ENCODE measurements at regions not wholly inside any gene's neighbourhood (a gene's known extent, or its start where the extent isn't known, plus 50 kb on each side); places are given as distances from the start of the nearest gene placed in this dataset.

- TF ChIP-seq CTCF (IDR thresholded peaks at IDR 0.05; ENCODE audit: low read depth, low read length) (no peak), MYC (IDR thresholded peaks at IDR 0.05; ENCODE audit: low read depth, low read length) (no peak), MAX (IDR thresholded peaks at IDR 0.05; ENCODE audit: low read depth, low read length) (no peak), POLR2A (IDR thresholded peaks at IDR 0.05; ENCODE audit: extremely low read depth, insufficient read length) (no peak)
- DNase-seq (ENCODE audit: low read depth) = no peak
- no peak overlapping the region for H3K4me3 ChIP-seq (ENCODE audit: low read depth, low read length)
Observed at GRCh38 chr20:58111310-58112016, 117.0 kb downstream of the ANKRD60 start.

GRCh38 chr20:58109918-58110635 is 118.4 kb downstream of the ANKRD60 start:
- peak; percentile 28 for DNase-seq (ENCODE audit: low read depth)
- no peak for TF ChIP-seq POLR2A (IDR thresholded peaks at IDR 0.05; ENCODE audit: extremely low read depth, insufficient read length)
- H3K4me3 ChIP-seq (ENCODE audit: low read depth, low read length) = no peak overlapping the region

- H3K4me3 ChIP-seq (ENCODE audit: low read depth, low read length) = no peak overlapping the region
- TF ChIP-seq MAX (IDR thresholded peaks at IDR 0.05; ENCODE audit: low read depth, low read length) (no peak), MYC (IDR thresholded peaks at IDR 0.05; ENCODE audit: low read depth, low read length) (no peak), CTCF (IDR thresholded peaks at IDR 0.05; ENCODE audit: low read depth, low read length) (no peak), POLR2A (IDR thresholded peaks at IDR 0.05; ENCODE audit: extremely low read depth, insufficient read length) (no peak)
- DNase-seq (ENCODE audit: low read depth) = no peak
Observed at GRCh38 chr20:58109126-58109880, 119.2 kb downstream of the ANKRD60 start.

DNA sequence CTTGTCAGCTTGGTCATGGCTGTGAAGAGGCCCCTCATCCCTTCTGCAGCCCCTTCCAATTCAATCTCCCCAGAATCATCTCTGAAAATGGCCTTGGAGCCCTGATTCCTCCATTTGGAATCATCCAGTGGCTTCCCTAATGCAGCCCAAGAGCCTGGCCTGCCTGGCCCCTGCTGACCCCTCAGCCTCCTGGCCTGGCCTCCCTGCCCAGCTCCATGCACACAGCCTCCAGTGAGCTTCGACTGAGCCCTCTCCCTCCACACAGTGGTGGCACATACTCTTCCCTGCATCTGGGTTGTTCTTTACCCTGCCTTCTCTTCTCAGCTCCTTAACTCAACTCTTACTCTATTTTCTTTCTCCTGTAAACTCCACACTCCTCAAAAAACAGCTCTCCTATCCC is 120.9 kb downstream of the ANKRD60 start:
- TF ChIP-seq MAX (IDR thresholded peaks at IDR 0.05; ENCODE audit: low read depth, low read length) (no peak), POLR2A (IDR thresholded peaks at IDR 0.05; ENCODE audit: extremely low read depth, insufficient read length) (no peak), CTCF (IDR thresholded peaks at IDR 0.05; ENCODE audit: low read depth, low read length) (no peak), MYC (IDR thresholded peaks at IDR 0.05; ENCODE audit: low read depth, low read length) (no peak)

GRCh38 chr20:58106143-58106750 is 122.2 kb downstream of the ANKRD60 start:
- H3K4me3 ChIP-seq (ENCODE audit: low read depth, low read length) = no peak overlapping the region
- DNase-seq (ENCODE audit: low read depth) = no peak
- TF ChIP-seq CTCF (IDR thresholded peaks at IDR 0.05; ENCODE audit: low read depth, low read length) = no peak

More for the DNA sequence above, 120.9 kb downstream of the ANKRD60 start:
- no peak for DNase-seq (ENCODE audit: low read depth)
- no peak overlapping the region for H3K4me3 ChIP-seq (ENCODE audit: low read depth, low read length)

- TF ChIP-seq POLR2A (IDR thresholded peaks at IDR 0.05; ENCODE audit: extremely low read depth, insufficient read length) (no peak), CTCF (IDR thresholded peaks at IDR 0.05; ENCODE audit: low read depth, low read length) (no peak), MYC (IDR thresholded peaks at IDR 0.05; ENCODE audit: low read depth, low read length) (no peak), MAX (IDR thresholded peaks at IDR 0.05; ENCODE audit: low read depth, low read length) (no peak)
- no peak for DNase-seq (ENCODE audit: low read depth)
- H3K4me3 ChIP-seq (ENCODE audit: low read depth, low read length) = no peak overlapping the region
Observed at GRCh38 chr20:58103961-58104360, 124.5 kb downstream of the ANKRD60 start.

All from NB4 (cell line).